ENCODE measurements at regions not wholly inside any gene's neighbourhood (a gene's known extent, or its start where the extent isn't known, plus 50 kb on each side); places are given as distances from the start of the nearest gene placed in this dataset.

- TF ChIP-seq, protein P1, sequence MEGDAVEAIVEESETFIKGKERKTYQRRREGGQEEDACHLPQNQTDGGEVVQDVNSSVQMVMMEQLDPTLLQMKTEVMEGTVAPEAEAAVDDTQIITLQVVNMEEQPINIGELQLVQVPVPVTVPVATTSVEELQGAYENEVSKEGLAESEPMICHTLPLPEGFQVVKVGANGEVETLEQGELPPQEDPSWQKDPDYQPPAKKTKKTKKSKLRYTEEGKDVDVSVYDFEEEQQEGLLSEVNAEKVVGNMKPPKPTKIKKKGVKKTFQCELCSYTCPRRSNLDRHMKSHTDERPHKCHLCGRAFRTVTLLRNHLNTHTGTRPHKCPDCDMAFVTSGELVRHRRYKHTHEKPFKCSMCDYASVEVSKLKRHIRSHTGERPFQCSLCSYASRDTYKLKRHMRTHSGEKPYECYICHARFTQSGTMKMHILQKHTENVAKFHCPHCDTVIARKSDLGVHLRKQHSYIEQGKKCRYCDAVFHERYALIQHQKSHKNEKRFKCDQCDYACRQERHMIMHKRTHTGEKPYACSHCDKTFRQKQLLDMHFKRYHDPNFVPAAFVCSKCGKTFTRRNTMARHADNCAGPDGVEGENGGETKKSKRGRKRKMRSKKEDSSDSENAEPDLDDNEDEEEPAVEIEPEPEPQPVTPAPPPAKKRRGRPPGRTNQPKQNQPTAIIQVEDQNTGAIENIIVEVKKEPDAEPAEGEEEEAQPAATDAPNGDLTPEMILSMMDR (conservative IDR thresholded peaks at IDR 0.05 in 1 of 2, IDR thresholded peaks at IDR 0.05 in 1 of 2; ENCODE audit: extremely low read depth in 1 of 2, insufficient read depth in 1 of 2, low read depth in 1 of 2, low read length in 2 of 2): no peak
- TF ChIP-seq EZH2 (IDR thresholded peaks at IDR 0.05; ENCODE audit: borderline replicate concordance, low read length): no peak
These were observed 1252.7 kb downstream of the EPHA7 start for GRCh38 chr6:92166666-92167065.

Measured in mammary epithelial cell (primary cell).